RWPE1 (cell line): ENCODE measurements at regions not wholly inside any gene's neighbourhood (a gene's known extent, or its start where the extent isn't known, plus 50 kb on each side); places are given as distances from the start of the nearest gene placed in this dataset.

Source experiments
- CTCF ChIA-PET: fragments of 350-600 bp; sonication (Branson Sonifier 250); formaldehyde crosslinking; extraction: SDS; loops from one replicate; lab custom pipeline; 2021; lab: Yijun Ruan, JAX
- POLR2A ChIA-PET: fragments of 400-600 bp; formaldehyde crosslinking; extraction: SDS; loops from one replicate; lab custom pipeline; 2020; ENCODE audit warnings: antibody characterized with exemption; ENCODE audit not compliant: low non-redundant PET; lab: Yijun Ruan, JAX
- DNase-seq: peaks from one replicate; pipeline ENCODE4 v3.0.0; 2012; ENCODE audit warnings: low spot score
- H3K27ac ChIP-seq: fragments of 450-650 bp; 2 replicates; pipeline ENCODE4 v1.5.1; 2017
- TF ChIP-seq, protein P1 (sequence below): fragments of 450-650 bp; conservative IDR thresholded peaks from 2 replicates; pipeline ENCODE4 v1.5.1; 2017; ENCODE audit warnings: low read depth, mild to moderate bottlenecking

DNA sequence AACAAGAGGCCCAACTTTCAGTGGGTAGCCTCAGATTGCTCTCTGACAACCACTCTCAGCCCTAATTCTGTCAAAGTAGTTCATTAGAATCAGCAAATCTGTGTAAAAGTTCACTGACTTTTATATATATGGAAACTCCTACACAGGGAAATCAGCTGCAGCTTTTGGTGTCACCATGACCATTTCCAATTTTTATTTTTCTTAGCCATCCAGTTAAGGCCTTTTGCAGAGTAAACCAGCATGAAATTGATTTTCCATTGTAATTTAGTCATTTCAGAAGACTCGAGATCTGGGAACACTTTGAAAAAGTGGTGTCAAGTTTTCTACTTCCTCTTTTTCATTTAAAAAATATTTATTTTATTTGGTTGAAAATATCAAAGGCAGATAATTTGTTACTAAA, 263.2 kb downstream of the TMEM182 start:
- ChIA-PET CTCF (interaction anchor here (0.7 kb wide), 2 partner anchors 49 to 1162 kb away, joined by 3 to 4 read pairs; no protein-coding TSS in a partner anchor), POLR2A (no interaction called here)
- H3K27ac ChIP-seq: no peak overlapping the region
- TF ChIP-seq, protein P1, sequence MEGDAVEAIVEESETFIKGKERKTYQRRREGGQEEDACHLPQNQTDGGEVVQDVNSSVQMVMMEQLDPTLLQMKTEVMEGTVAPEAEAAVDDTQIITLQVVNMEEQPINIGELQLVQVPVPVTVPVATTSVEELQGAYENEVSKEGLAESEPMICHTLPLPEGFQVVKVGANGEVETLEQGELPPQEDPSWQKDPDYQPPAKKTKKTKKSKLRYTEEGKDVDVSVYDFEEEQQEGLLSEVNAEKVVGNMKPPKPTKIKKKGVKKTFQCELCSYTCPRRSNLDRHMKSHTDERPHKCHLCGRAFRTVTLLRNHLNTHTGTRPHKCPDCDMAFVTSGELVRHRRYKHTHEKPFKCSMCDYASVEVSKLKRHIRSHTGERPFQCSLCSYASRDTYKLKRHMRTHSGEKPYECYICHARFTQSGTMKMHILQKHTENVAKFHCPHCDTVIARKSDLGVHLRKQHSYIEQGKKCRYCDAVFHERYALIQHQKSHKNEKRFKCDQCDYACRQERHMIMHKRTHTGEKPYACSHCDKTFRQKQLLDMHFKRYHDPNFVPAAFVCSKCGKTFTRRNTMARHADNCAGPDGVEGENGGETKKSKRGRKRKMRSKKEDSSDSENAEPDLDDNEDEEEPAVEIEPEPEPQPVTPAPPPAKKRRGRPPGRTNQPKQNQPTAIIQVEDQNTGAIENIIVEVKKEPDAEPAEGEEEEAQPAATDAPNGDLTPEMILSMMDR: no peak
- no peak for DNase-seq

DNA sequence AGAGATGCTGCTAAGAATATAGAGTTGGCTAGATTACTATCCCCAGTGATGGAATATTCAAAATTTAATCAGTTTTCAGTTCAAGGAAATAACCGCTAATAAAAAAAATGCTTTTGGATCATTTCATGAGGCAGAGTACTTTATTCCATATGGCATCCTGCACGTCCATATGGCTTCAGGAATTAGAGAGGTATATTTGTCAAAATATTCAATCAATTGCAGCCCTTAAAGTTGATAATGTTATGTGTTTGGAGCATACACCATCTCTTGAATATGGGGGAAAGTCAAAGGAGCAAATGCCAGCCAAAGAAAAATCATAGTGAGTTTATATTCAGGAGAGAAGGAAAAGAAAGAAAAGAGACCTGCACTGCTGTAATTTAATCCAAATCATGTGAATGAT, 266.4 kb downstream of the TMEM182 start:
- ChIA-PET CTCF (interaction anchor here (0.7 kb wide), 1 partner anchor 87 kb away, joined by 3 read pairs; no protein-coding TSS in a partner anchor), POLR2A (no interaction called here)
- DNase-seq: no peak
- TF ChIP-seq, protein P1: no peak
- no peak overlapping the region for H3K27ac ChIP-seq
